ENCODE measurements at regions not wholly inside any gene's neighbourhood (a gene's known extent, or its start where the extent isn't known, plus 50 kb on each side); places are given as distances from the start of the nearest gene placed in this dataset.
A peak's percentile ranks its signal among the peaks of the same experiment; 100 is the strongest.
"Not testable (repeated sequence)": the region's sequence is repeated elsewhere in the genome, so short reads cannot be mapped to it uniquely, and the experiment has no call there.

GRCh38 chr22:26769663-26770062 is 112.3 kb downstream of the MIAT start:
- DNase-seq (ENCODE audit: low spot score) = no peak

GRCh38 chr22:26770624-26771023 is 113.2 kb downstream of the MIAT start:
- DNase-seq (ENCODE audit: low spot score) = no peak

GRCh38 chr22:26773054-26773453 is 115.7 kb downstream of the MIAT start:
- not testable (repeated sequence) for DNase-seq (ENCODE audit: low spot score)

- no peak for DNase-seq (ENCODE audit: low spot score)
Measured at GRCh38 chr22:26775394-26775793, 118.0 kb downstream of the MIAT start.

- peak; percentile 12 for DNase-seq (ENCODE audit: low spot score)
Measured at GRCh38 chr22:26777156-26777801, 119.9 kb downstream of the MIAT start.

- no peak for DNase-seq (ENCODE audit: low spot score)
Measured at GRCh38 chr22:26778372-26778771, 121.0 kb downstream of the MIAT start.

GRCh38 chr22:26779108-26779507 is 121.7 kb downstream of the MIAT start:
- DNase-seq (ENCODE audit: low spot score) = no peak

GRCh38 chr22:26779929-26780328 is 122.5 kb downstream of the MIAT start:
- DNase-seq (ENCODE audit: low spot score) = no peak

- DNase-seq (ENCODE audit: low spot score) = no peak
Measured at GRCh38 chr22:26780521-26780920, 123.1 kb downstream of the MIAT start.

GRCh38 chr22:26781062-26781461 is 123.7 kb downstream of the MIAT start:
- no peak for DNase-seq (ENCODE audit: low spot score)

GRCh38 chr22:26781596-26781995 is 124.2 kb downstream of the MIAT start:
- no peak for DNase-seq (ENCODE audit: low spot score)

GRCh38 chr22:26783885-26784284 is 126.5 kb downstream of the MIAT start:
- no peak for DNase-seq (ENCODE audit: low spot score)

GRCh38 chr22:26784772-26785171 is 127.4 kb downstream of the MIAT start:
- DNase-seq (ENCODE audit: low spot score) = no peak

GRCh38 chr22:26785932-26786331 is 128.5 kb downstream of the MIAT start:
- no peak for DNase-seq (ENCODE audit: low spot score)

- no peak for DNase-seq (ENCODE audit: low spot score)
Measured at GRCh38 chr22:26786398-26786797, 129.0 kb downstream of the MIAT start.

- DNase-seq (ENCODE audit: low spot score) = no peak
Measured at GRCh38 chr22:26789951-26790350, 132.6 kb downstream of the MIAT start.

GRCh38 chr22:26792522-26792921 is 135.1 kb downstream of the MIAT start:
- DNase-seq (ENCODE audit: low spot score) = no peak

- no peak for DNase-seq (ENCODE audit: low spot score)
Measured at GRCh38 chr22:26796785-26797184, 139.4 kb downstream of the MIAT start.

GRCh38 chr22:26797910-26798309 is 140.5 kb downstream of the MIAT start:
- DNase-seq (ENCODE audit: low spot score) = no peak

GRCh38 chr22:26798462-26799065 is 141.2 kb downstream of the MIAT start:
- DNase-seq (ENCODE audit: low spot score) = no peak

- no peak for DNase-seq (ENCODE audit: low spot score)
Measured at GRCh38 chr22:26800858-26801257, 143.5 kb downstream of the MIAT start.

- DNase-seq (ENCODE audit: low spot score) = no peak
Measured at GRCh38 chr22:26801449-26801848, 144.1 kb downstream of the MIAT start.

- DNase-seq (ENCODE audit: low spot score) = no peak
Measured at GRCh38 chr22:26804315-26804714, 146.9 kb downstream of the MIAT start.

GRCh38 chr22:26804911-26805539 is 147.6 kb downstream of the MIAT start:
- DNase-seq (ENCODE audit: low spot score) = no peak
